Transverse colon (tissue), 4 donors: ENCODE measurements at regions not wholly inside any gene's neighbourhood (a gene's known extent, or its start where the extent isn't known, plus 50 kb on each side); places are given as distances from the start of the nearest gene placed in this dataset.

Source experiments
- CTCF ChIP-seq, 5 experiments: fragments of 200-600 bp in 3 of 5; fragments of 450-650 bp in 2 of 5; sonication (generic) in 3 of 5; IDR thresholded peaks; 1 replicate in 2 of 5; 2 replicates in 3 of 5; pipeline ENCODE4 v1.5.1; 2016 to 2017; ENCODE audit warnings: antibody characterized with exemption in 5 of 5, inconsistent platforms in 3 of 5, mild to moderate bottlenecking in 2 of 5, moderate library complexity in 1 of 5
- POLR2AphosphoS5 ChIP-seq, 3 donors: sonication (generic); formaldehyde crosslinking; IDR thresholded peaks; one replicate each; pipeline ENCODE4 v1.6.1; 2016; ENCODE audit warnings: antibody characterized with exemption in 3 of 3

DNA sequence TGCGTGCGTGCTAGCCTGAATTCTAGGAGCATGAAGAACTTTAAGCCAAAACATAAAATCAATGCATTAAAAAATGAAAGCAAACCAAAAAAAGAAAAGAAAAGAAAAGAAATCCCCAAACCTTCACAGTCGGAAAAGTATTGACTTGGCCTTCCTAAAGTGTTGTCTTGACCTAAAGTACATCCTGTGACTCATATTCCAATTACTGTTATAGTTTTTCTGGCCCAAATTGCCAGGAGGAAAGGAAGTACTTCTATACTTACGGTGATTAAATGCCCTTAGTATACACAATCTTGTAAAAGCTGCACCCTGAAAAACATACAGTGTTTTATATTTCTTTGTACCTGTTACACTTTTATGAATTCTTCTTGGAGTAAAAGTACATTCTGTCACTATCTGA is 512.8 kb downstream of the ANKRD50 start:
- no peak for TF ChIP-seq CTCF (IDR thresholded peaks at IDR 0.05)
- no peak for TF ChIP-seq POLR2AphosphoS5 (IDR thresholded peaks at IDR 0.05)
